Muscle layer of duodenum (tissue), 2 donors: ENCODE measurements at regions not wholly inside any gene's neighbourhood (a gene's known extent, or its start where the extent isn't known, plus 50 kb on each side); places are given as distances from the start of the nearest gene placed in this dataset.
A peak's percentile ranks its signal among the peaks of the same experiment; 100 is the strongest.

Source experiments
- H3K27ac ChIP-seq: one replicate; pipeline ENCODE4 v1.7.0; 2013; ENCODE audit warnings: mild to moderate bottlenecking, low read length
- H3K27me3 ChIP-seq: one replicate; pipeline ENCODE4 v1.7.0; 2013; ENCODE audit warnings: low read depth, mild to moderate bottlenecking, control low read depth, low read length
- H3K36me3 ChIP-seq, 2 donors: one replicate each; pipeline ENCODE4 v1.7.0; 2013; ENCODE audit warnings: low read length in 2 of 2, control low read depth in 1 of 2, mild to moderate bottlenecking in 1 of 2; ENCODE audit not compliant: insufficient read depth in 2 of 2, control insufficient read depth in 1 of 2
- H3K4me1 ChIP-seq, 2 donors: one replicate each; pipeline ENCODE4 v1.7.0; 2013; ENCODE audit warnings: low read length in 2 of 2, mild to moderate bottlenecking in 2 of 2, control low read depth in 1 of 2, moderate library complexity in 1 of 2; ENCODE audit not compliant: insufficient read depth in 2 of 2, control insufficient read depth in 1 of 2
- H3K4me3 ChIP-seq, 2 donors: one replicate each; pipeline ENCODE4 v1.7.0; 2013; ENCODE audit warnings: low read length in 2 of 2, low read depth in 1 of 2, mild to moderate bottlenecking in 1 of 2
- H3K9me3 ChIP-seq, 2 donors: one replicate each; pipeline ENCODE4 v1.7.0; 2013; ENCODE audit warnings: low read length in 2 of 2, control low read depth in 1 of 2, mild to moderate bottlenecking in 1 of 2; ENCODE audit not compliant: control insufficient read depth in 1 of 2
- donor health status: healthy.

- no peaks in the 10 kb centered on the region for H3K9me3 ChIP-seq
- H3K4me1 ChIP-seq, result no peaks in the 10 kb centered on the region
- H3K27me3 ChIP-seq, result no peaks in the 10 kb centered on the region
- no peaks in the 10 kb centered on the region for H3K36me3 ChIP-seq
- no peak overlapping the region for H3K27ac ChIP-seq
- no peak overlapping the region for H3K4me3 ChIP-seq
These were observed 596.3 kb upstream of the CHRM3 start for GRCh38 chr1:238789916-238790667.

- H3K27ac ChIP-seq, result no peak overlapping the region
- no peak overlapping the region for H3K4me3 ChIP-seq
- H3K36me3 ChIP-seq, result no peaks in the 10 kb centered on the region
- no peaks in the 10 kb centered on the region for H3K9me3 ChIP-seq
- H3K27me3 ChIP-seq, result no peaks in the 10 kb centered on the region
- no peaks in the 10 kb centered on the region for H3K4me1 ChIP-seq
These were observed 598.9 kb upstream of the CHRM3 start for GRCh38 chr1:238787471-238787870.

- H3K9me3 ChIP-seq, result no peaks in the 10 kb centered on the region
These were observed 602.7 kb upstream of the CHRM3 start for GRCh38 chr1:238783633-238784032.

GRCh38 chr1:238779716-238780115 lies 606.7 kb upstream of the CHRM3 start:
- no peaks in the 10 kb centered on the region for H3K4me1 ChIP-seq
- H3K27ac ChIP-seq, result no peak overlapping the region

More at GRCh38 chr1:238783633-238784032, 602.7 kb upstream of the CHRM3 start:
- Histone ChIP-seq H3K4me1 (no peaks in the 10 kb centered on the region), H3K4me3 (no peak overlapping the region), H3K27ac (no peak overlapping the region), H3K27me3 (no peaks in the 10 kb centered on the region), H3K36me3 (no peaks in the 10 kb centered on the region)

GRCh38 chr1:238778113-238778512 lies 608.3 kb upstream of the CHRM3 start:
- Histone ChIP-seq H3K36me3 (no peaks in the 10 kb centered on the region), H3K4me3 (no peak overlapping the region), H3K27me3 (no peaks in the 10 kb centered on the region), H3K9me3 (no peaks in the 10 kb centered on the region), H3K4me1 (no peaks in the 10 kb centered on the region), H3K27ac (no peak overlapping the region)

More at GRCh38 chr1:238779716-238780115, 606.7 kb upstream of the CHRM3 start:
- Histone ChIP-seq H3K27me3 (no peaks in the 10 kb centered on the region), H3K4me3 (no peak overlapping the region), H3K36me3 (no peaks in the 10 kb centered on the region), H3K9me3 (no peaks in the 10 kb centered on the region)

- H3K4me3 ChIP-seq, result no peak overlapping the region
- H3K36me3 ChIP-seq, result no peaks in the 10 kb centered on the region
- H3K9me3 ChIP-seq, result no peaks in the 10 kb centered on the region
- H3K4me1 ChIP-seq, result no peaks in the 10 kb centered on the region
- no peak overlapping the region for H3K27ac ChIP-seq
- no peaks in the 10 kb centered on the region for H3K27me3 ChIP-seq
These were observed 608.8 kb upstream of the CHRM3 start for GRCh38 chr1:238777551-238777950.

GRCh38 chr1:238776126-238776525 lies 610.2 kb upstream of the CHRM3 start:
- Histone ChIP-seq H3K4me3 (no peak overlapping the region), H3K9me3 (no peaks in the 10 kb centered on the region), H3K27ac (no peak overlapping the region), H3K36me3 (no peaks in the 10 kb centered on the region), H3K4me1 (no peaks in the 10 kb centered on the region), H3K27me3 (no peaks in the 10 kb centered on the region)

- no peak overlapping the region for H3K4me3 ChIP-seq
- no peaks in the 10 kb centered on the region for H3K4me1 ChIP-seq
- no peak overlapping the region for H3K27ac ChIP-seq
- H3K9me3 ChIP-seq, result no peaks in the 10 kb centered on the region
- no peaks in the 10 kb centered on the region for H3K27me3 ChIP-seq
- no peaks in the 10 kb centered on the region for H3K36me3 ChIP-seq
These were observed 614.0 kb upstream of the CHRM3 start for GRCh38 chr1:238772322-238772721.

- H3K36me3 ChIP-seq, result no peaks in the 10 kb centered on the region
- no peaks in the 10 kb centered on the region for H3K4me1 ChIP-seq
- peaks cover 5 to 17% of the 10 kb centered on the region in 2 donors for H3K9me3 ChIP-seq
- H3K4me3 ChIP-seq, result no peak overlapping the region
- no peak overlapping the region for H3K27ac ChIP-seq
- H3K27me3 ChIP-seq, result no peaks in the 10 kb centered on the region
These were observed 619.0 kb upstream of the CHRM3 start for GRCh38 chr1:238767321-238767720.

GRCh38 chr1:238764779-238765178 lies 621.6 kb upstream of the CHRM3 start:
- no peak overlapping the region for H3K27ac ChIP-seq
- peak overlapping the region in 1 of 2 donors; percentile 17 for H3K4me3 ChIP-seq
- H3K9me3 ChIP-seq, result peaks cover 5 to 17% of the 10 kb centered on the region in 2 donors
- no peaks in the 10 kb centered on the region for H3K27me3 ChIP-seq
- H3K4me1 ChIP-seq, result no peaks in the 10 kb centered on the region
- H3K36me3 ChIP-seq, result no peaks in the 10 kb centered on the region

- no peaks in the 10 kb centered on the region for H3K9me3 ChIP-seq
- no peak overlapping the region for H3K27ac ChIP-seq
- H3K4me3 ChIP-seq, result no peak overlapping the region
- no peaks in the 10 kb centered on the region for H3K4me1 ChIP-seq
- no peaks in the 10 kb centered on the region for H3K36me3 ChIP-seq
- no peaks in the 10 kb centered on the region for H3K27me3 ChIP-seq
These were observed 633.1 kb upstream of the CHRM3 start for GRCh38 chr1:238753252-238753651.

GRCh38 chr1:238752327-238752726 lies 634.0 kb upstream of the CHRM3 start:
- H3K4me3 ChIP-seq, result no peak overlapping the region
- no peaks in the 10 kb centered on the region for H3K36me3 ChIP-seq
- no peak overlapping the region for H3K27ac ChIP-seq
- no peaks in the 10 kb centered on the region for H3K4me1 ChIP-seq
- no peaks in the 10 kb centered on the region for H3K27me3 ChIP-seq
- H3K9me3 ChIP-seq, result no peaks in the 10 kb centered on the region
